DOHH2 (cell line): ENCODE measurements at regions not wholly inside any gene's neighbourhood (a gene's known extent, or its start where the extent isn't known, plus 50 kb on each side); places are given as distances from the start of the nearest gene placed in this dataset.

Experiments
- H3F3A ChIP-seq: fragments of 200-600 bp; sonication (generic), shearing (Covaris generic); 2 replicates; pipeline ENCODE4 v1.6.0; 2016; ENCODE audit warnings: antibody characterized with exemption, mild to moderate bottlenecking; ENCODE audit not compliant: control insufficient read depth, insufficient read depth
- H3K27ac ChIP-seq: fragments of 200-600 bp; sonication (generic); 2 replicates; pipeline ENCODE4 v1.5.1; 2014; ENCODE audit warnings: low read depth, mild to moderate bottlenecking, low read length, moderate library complexity
- H3K27me3 ChIP-seq: fragments of 200-600 bp; sonication (generic); 2 replicates; pipeline ENCODE4 v1.6.1; 2014; ENCODE audit warnings: mild to moderate bottlenecking, low read length, mixed read lengths; ENCODE audit not compliant: control insufficient read depth
- H3K36me3 ChIP-seq: fragments of 200-600 bp; sonication (generic); 2 replicates; pipeline ENCODE4 v1.6.1; 2014; ENCODE audit warnings: mild to moderate bottlenecking, low read length, moderate library complexity, mixed read lengths; ENCODE audit not compliant: control insufficient read depth
- H3K4me1 ChIP-seq: fragments of 200-600 bp; sonication (generic); 2 replicates; pipeline ENCODE4 v1.6.1; 2014; ENCODE audit warnings: mild to moderate bottlenecking, low read length, mixed read lengths; ENCODE audit not compliant: control insufficient read depth
- H3K4me2 ChIP-seq: fragments of 200-600 bp; sonication (generic); 2 replicates; pipeline ENCODE4 v1.6.0; 2014; ENCODE audit warnings: mild to moderate bottlenecking, low read length, moderate library complexity
- H3K4me3 ChIP-seq: fragments of 200-600 bp; sonication (generic); 2 replicates; pipeline ENCODE4 v1.5.1; 2014; ENCODE audit warnings: mild to moderate bottlenecking, low read length, mixed read lengths
- H3K79me2 ChIP-seq: fragments of 200-600 bp; sonication (generic); 2 replicates; pipeline ENCODE4 v1.6.1; 2014; ENCODE audit warnings: mild to moderate bottlenecking, low read length, mixed read lengths; ENCODE audit not compliant: control insufficient read depth
- H3K9me2 ChIP-seq: fragments of 200-600 bp; sonication (generic); replicated peaks from 2 replicates; pipeline ENCODE4 v1.6.1; 2014; ENCODE audit warnings: mild to moderate bottlenecking, low read length, mixed read lengths; ENCODE audit not compliant: control insufficient read depth
- H3K9me3 ChIP-seq: fragments of 200-600 bp; sonication (generic); 2 replicates; pipeline ENCODE4 v1.6.1; 2014; ENCODE audit warnings: antibody characterized with exemption, low read length, mixed read lengths; ENCODE audit not compliant: control insufficient read depth, insufficient read depth
- H4K20me1 ChIP-seq: fragments of 200-600 bp; sonication (generic); 2 replicates; pipeline ENCODE4 v1.6.0; 2014; ENCODE audit warnings: low read depth, mild to moderate bottlenecking, antibody characterized with exemption, low read length, moderate library complexity; ENCODE audit not compliant: control insufficient read depth, insufficient read depth
- CTCF ChIP-seq: fragments of 200-600 bp; sonication (generic); IDR thresholded peaks from one replicate; pipeline ENCODE4 v1.5.1; 2014; ENCODE audit warnings: antibody characterized with exemption, mild to moderate bottlenecking, low read depth, low read length; ENCODE audit not compliant: poor library complexity, severe bottlenecking
- EZH2phosphoT487 ChIP-seq: fragments of 200-600 bp; sonication (generic); IDR thresholded peaks from 2 replicates; pipeline ENCODE4 v1.6.1; 2017; ENCODE audit warnings: borderline replicate concordance, mild to moderate bottlenecking, antibody characterized with exemption, low read length, moderate library complexity, mixed read lengths

- Histone ChIP-seq H3K4me3 (no peak overlapping the region), H3F3A (no peaks in the 10 kb centered on the region), H4K20me1 (no peaks in the 10 kb centered on the region), H3K27me3 (peaks cover 15% of the 10 kb centered on the region), H3K9me2 (no peaks in the 10 kb centered on the region), H3K27ac (no peak overlapping the region), H3K36me3 (no peaks in the 10 kb centered on the region), H3K79me2 (no peaks in the 10 kb centered on the region), H3K4me2 (no peak overlapping the region), H3K9me3 (no peaks in the 10 kb centered on the region), H3K4me1 (no peaks in the 10 kb centered on the region)
- TF ChIP-seq EZH2phosphoT487 (no peak), CTCF (no peak)
Measured at GRCh38 chr6:43867996-43868395, 98.0 kb downstream of the VEGFA start.

GRCh38 chr6:43867246-43867645 lies 97.2 kb downstream of the VEGFA start:
- H3K4me3 ChIP-seq, result no peak overlapping the region
- H3K9me3 ChIP-seq, result no peaks in the 10 kb centered on the region
- no peaks in the 10 kb centered on the region for H3K9me2 ChIP-seq
- no peak overlapping the region for H3K27ac ChIP-seq
- H3F3A ChIP-seq, result no peaks in the 10 kb centered on the region
- TF ChIP-seq CTCF (no peak), EZH2phosphoT487 (no peak)
- H3K27me3 ChIP-seq, result peaks cover 15% of the 10 kb centered on the region
- no peaks in the 10 kb centered on the region for H3K36me3 ChIP-seq
- no peaks in the 10 kb centered on the region for H4K20me1 ChIP-seq
- no peaks in the 10 kb centered on the region for H3K4me1 ChIP-seq
- no peak overlapping the region for H3K4me2 ChIP-seq
- H3K79me2 ChIP-seq, result no peaks in the 10 kb centered on the region

- Histone ChIP-seq H3K36me3 (no peaks in the 10 kb centered on the region), H3K4me3 (no peak overlapping the region), H3K4me2 (no peak overlapping the region), H3K9me3 (no peaks in the 10 kb centered on the region), H3K4me1 (no peaks in the 10 kb centered on the region), H3K27ac (no peak overlapping the region), H3K9me2 (no peaks in the 10 kb centered on the region), H3F3A (no peaks in the 10 kb centered on the region), H4K20me1 (no peaks in the 10 kb centered on the region), H3K27me3 (peaks cover 11% of the 10 kb centered on the region), H3K79me2 (no peaks in the 10 kb centered on the region)
- TF ChIP-seq CTCF, result no peak
- no peak for TF ChIP-seq EZH2phosphoT487
Measured at GRCh38 chr6:43865932-43866645, 96.1 kb downstream of the VEGFA start.
